ENCODE measurements at regions not wholly inside any gene's neighbourhood (a gene's known extent, or its start where the extent isn't known, plus 50 kb on each side); places are given as distances from the start of the nearest gene placed in this dataset.

- Histone ChIP-seq H3K9ac (ENCODE audit: low read length in 3 of 3) (no peak overlapping the region), H3K4me1 (ENCODE audit: control insufficient read depth in 2 of 3, insufficient read depth in 2 of 3, low read depth in 1 of 3, low read length in 3 of 3) (no peaks in the 10 kb centered on the region), H3K36me3 (ENCODE audit: control insufficient read depth in 2 of 3, insufficient read depth in 3 of 3, low read length in 3 of 3) (no peaks in the 10 kb centered on the region), H3K27ac (ENCODE audit: low read depth in 2 of 2, low read length in 2 of 2) (no peak overlapping the region), H3K27me3 (ENCODE audit: control insufficient read depth, insufficient read depth, low read length) (no peaks in the 10 kb centered on the region), H3K4me3 (ENCODE audit: low read length in 3 of 3) (no peak overlapping the region), H3K9me3 (ENCODE audit: control insufficient read depth in 2 of 3, insufficient read depth in 1 of 3, low read length in 3 of 3) (peaks cover 0 to 6% (median 2%) of the 10 kb centered on the region in 3 donors)
- FAIRE-seq = no peak
- intact Hi-C loops (cut with DNase I) = no loop called here
- TF ChIP-seq CTCF (IDR thresholded peaks at IDR 0.05; ENCODE audit: borderline replicate concordance, extremely low read depth, insufficient read depth) = no peak
- peak in 1 of 5 donors; percentile 54 for DNase-seq
Observed at GRCh38 chr1:5758859-5759578, 233.2 kb downstream of the NPHP4 start.

- peak in 1 of 5 donors; percentile 20 for DNase-seq
Observed at GRCh38 chr1:5758000-5758858, 234.0 kb downstream of the NPHP4 start.

GRCh38 chr1:5757187-5757805, 234.9 kb downstream of the NPHP4 start:
- DNase-seq = peak in 1 of 5 donors; percentile 29
- H3K9me3 ChIP-seq (ENCODE audit: control insufficient read depth in 2 of 3, insufficient read depth in 1 of 3, low read length in 3 of 3) = peaks cover 0 to 4% (median 0%) of the 10 kb centered on the region in 3 donors
- no peak overlapping the region for H3K27ac ChIP-seq (ENCODE audit: low read depth in 2 of 2, low read length in 2 of 2)
- H3K4me3 ChIP-seq (ENCODE audit: low read length in 3 of 3) = no peak overlapping the region
- no peaks in the 10 kb centered on the region for H3K27me3 ChIP-seq (ENCODE audit: control insufficient read depth, insufficient read depth, low read length)
- no peaks in the 10 kb centered on the region for H3K36me3 ChIP-seq (ENCODE audit: control insufficient read depth in 2 of 3, insufficient read depth in 3 of 3, low read length in 3 of 3)
- H3K9ac ChIP-seq (ENCODE audit: low read length in 3 of 3) = no peak overlapping the region
- no peak for TF ChIP-seq CTCF (IDR thresholded peaks at IDR 0.05; ENCODE audit: borderline replicate concordance, extremely low read depth, insufficient read depth)
- H3K4me1 ChIP-seq (ENCODE audit: control insufficient read depth in 2 of 3, insufficient read depth in 2 of 3, low read depth in 1 of 3, low read length in 3 of 3) = no peaks in the 10 kb centered on the region
- no peak for FAIRE-seq
- intact Hi-C loops (cut with DNase I) = no loop called here

More at GRCh38 chr1:5758000-5758858, 234.0 kb downstream of the NPHP4 start:
- H3K9me3 ChIP-seq (ENCODE audit: control insufficient read depth in 2 of 3, insufficient read depth in 1 of 3, low read length in 3 of 3) = peaks cover 0 to 4% (median 2%) of the 10 kb centered on the region in 3 donors
- TF ChIP-seq CTCF (IDR thresholded peaks at IDR 0.05; ENCODE audit: borderline replicate concordance, extremely low read depth, insufficient read depth) = no peak
- FAIRE-seq = no peak
- H3K36me3 ChIP-seq (ENCODE audit: control insufficient read depth in 2 of 3, insufficient read depth in 3 of 3, low read length in 3 of 3) = no peaks in the 10 kb centered on the region
- intact Hi-C loops (cut with DNase I) = no loop called here
- no peaks in the 10 kb centered on the region for H3K4me1 ChIP-seq (ENCODE audit: control insufficient read depth in 2 of 3, insufficient read depth in 2 of 3, low read depth in 1 of 3, low read length in 3 of 3)
- H3K4me3 ChIP-seq (ENCODE audit: low read length in 3 of 3) = no peak overlapping the region
- no peaks in the 10 kb centered on the region for H3K27me3 ChIP-seq (ENCODE audit: control insufficient read depth, insufficient read depth, low read length)
- no peak overlapping the region for H3K27ac ChIP-seq (ENCODE audit: low read depth in 2 of 2, low read length in 2 of 2)
- no peak overlapping the region for H3K9ac ChIP-seq (ENCODE audit: low read length in 3 of 3)
